GM19238 (cell line): ENCODE measurements at regions not wholly inside any gene's neighbourhood (a gene's known extent, or its start where the extent isn't known, plus 50 kb on each side); places are given as distances from the start of the nearest gene placed in this dataset.
"Not testable (repeated sequence)": the region's sequence is repeated elsewhere in the genome, so short reads cannot be mapped to it uniquely, and the experiment has no call there.

ENCODE experiments used
- DNase-seq: peaks from one replicate; pipeline ENCODE4 v3.0.0; 2011; ENCODE audit warnings: low spot score; ENCODE audit not compliant: insufficient read length

GRCh38 chr12:25615119-25615518, 62.0 kb upstream of the LMNTD1 start:
- no peak for DNase-seq

DNA sequence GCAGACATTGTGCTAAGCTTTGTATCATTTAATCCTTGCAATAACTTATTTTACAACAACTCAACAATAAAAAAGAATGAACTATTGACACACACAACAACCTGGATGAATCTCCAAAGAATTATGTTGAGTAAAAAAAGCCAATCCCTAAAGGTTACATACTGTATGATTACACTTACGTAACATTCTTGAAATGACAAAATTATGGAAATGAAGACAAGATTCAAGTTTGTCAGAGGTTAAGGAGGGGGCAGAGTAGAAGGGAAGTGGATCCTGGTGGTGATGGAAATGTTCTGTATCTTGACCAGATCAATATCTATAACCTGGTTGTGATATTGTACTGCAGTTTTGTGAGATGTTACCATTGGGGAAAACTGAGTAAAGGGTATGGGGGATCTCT, 63.2 kb upstream of the LMNTD1 start:
- DNase-seq = no peak

DNA sequence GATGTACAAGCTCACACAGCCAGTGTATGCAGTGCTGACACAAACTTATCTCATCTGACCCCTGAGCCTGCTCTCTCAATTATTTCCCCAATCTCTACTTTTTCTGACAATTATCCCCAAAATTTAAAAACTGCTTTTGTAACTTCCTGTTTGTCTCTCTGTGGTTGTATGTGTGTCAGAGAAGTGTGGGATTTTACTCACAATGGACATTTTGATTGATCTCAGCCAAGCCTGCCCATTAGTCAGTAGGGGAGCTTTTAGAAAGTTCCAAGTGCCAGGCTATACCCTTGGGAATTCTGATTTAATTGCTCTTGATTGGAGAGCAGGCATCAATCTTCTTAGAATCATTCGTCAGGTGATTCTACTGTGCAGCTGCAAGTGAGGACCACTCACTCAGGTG, 64.9 kb upstream of the LMNTD1 start:
- no peak for DNase-seq

GRCh38 chr12:25623816-25624215, 70.7 kb upstream of the LMNTD1 start:
- DNase-seq = no peak

DNA sequence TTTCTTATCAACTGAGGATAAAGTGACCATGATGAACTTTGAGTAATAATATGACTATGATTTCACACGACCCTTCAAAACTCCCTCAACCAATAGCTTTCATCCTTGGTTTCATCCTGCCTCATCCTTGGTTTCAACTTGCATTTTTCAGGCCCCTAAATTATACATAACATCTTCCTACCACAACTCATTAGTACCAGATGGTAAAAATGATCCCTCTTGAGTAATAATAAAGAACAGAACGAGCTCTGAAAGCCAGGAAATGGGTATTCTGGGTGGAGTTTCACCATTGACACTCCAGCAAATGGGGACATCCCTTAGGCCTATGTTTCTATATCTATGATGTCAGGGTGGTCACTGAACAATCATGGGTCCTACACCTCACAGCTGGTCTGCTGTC, 72.1 kb upstream of the LMNTD1 start:
- DNase-seq = no peak

GRCh38 chr12:25629341-25629740, 76.3 kb upstream of the LMNTD1 start:
- no peak for DNase-seq

DNA sequence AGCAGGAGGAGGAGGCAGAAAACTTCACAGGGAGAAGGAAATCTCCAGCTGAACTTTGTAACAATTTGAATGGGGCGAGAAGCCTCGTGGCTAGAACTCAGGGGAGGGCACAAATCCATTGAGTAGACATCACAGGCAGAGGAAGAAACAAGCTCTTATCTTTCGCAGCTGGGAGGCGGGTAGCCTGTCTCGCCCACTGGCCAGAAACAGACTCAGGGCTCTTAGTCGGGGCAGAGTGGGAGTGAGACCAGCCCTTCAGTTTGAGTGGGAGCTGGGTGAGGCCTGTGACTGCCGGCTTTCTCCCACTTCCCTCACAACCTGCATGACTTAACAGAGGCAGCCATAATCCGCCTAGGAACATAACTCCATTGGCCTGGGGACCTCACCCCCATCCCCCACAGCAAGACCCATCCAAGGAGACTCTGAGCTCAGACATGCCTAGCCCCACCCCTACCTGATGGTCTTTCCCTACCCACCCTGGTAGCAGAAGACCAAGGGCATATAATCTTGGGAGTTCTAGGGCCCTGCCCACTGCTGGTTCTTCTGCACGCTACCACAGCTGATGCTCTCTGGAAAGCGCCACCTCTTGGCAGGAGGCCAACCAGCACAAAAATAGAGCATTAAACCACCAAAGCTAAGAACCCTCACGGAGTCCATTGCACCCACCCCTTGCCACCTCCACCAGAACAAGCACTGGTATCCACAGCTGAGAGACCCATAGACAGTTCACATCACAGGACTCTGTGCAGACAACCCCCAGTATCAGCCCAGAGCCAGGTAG, 77.8 kb upstream of the LMNTD1 start:
- not testable (repeated sequence) for DNase-seq

GRCh38 chr12:25633149-25633548, 80.1 kb upstream of the LMNTD1 start:
- not testable (repeated sequence) for DNase-seq

- no peak for DNase-seq
Measured at GRCh38 chr12:25637752-25638151, 84.7 kb upstream of the LMNTD1 start.

DNA sequence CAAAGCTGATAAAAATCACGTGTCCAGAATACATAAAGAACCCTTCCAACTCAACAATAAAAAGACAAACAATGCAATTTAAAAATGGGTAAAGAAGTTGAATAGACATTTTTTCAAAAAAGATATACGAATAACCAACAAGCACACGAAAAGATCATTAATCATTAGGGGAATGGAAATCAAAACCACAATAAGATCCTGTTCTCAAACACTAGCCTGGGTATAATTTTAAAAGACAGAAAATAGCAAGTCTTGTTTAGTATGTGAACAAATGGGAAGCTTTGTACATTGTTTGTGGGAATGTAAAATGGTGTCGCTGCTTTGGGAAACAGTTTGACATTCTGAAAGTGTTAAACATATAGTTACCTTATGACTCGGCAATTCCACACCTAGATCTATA, 86.3 kb upstream of the LMNTD1 start:
- no peak for DNase-seq

DNA sequence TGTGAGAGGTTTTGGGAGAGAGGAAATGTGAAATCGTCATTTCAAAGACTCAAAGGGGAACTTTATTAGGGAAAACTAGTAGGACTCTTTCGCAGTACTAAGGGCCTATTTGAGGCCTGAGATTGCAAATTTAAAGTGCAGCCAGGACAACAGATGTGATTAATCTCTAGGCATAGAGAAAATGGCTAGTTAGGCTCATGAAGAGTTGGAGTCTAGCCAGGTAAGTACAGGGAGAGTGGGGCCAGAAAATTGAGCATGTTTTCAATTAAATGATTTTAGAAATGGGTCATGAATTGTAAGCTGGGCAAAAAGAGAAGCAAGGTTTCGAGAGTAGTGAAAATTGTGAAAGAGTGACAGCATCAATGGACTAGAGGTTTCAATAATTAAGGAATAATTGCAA, 91.9 kb upstream of the LMNTD1 start:
- DNase-seq = no peak

DNA sequence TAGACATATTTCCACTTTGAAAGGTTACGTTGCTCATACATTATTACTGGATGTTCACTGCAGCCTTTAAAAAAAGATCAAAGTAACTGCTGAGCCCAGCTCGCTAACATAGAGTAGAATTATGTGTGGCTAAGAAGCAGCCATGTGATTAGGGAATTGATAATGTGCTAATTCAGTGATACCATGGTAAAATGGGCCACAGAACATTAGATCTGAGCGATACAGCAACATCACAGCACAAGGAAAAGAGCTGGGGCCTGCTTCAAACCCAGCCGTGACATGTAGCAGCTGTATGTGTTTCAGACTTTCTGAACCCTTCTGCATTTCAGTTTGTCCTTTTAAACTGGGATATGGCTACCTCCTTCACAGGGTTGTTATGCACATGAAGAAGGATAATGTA, 92.3 kb upstream of the LMNTD1 start:
- DNase-seq = no peak

GRCh38 chr12:25651931-25652330, 98.8 kb upstream of the LMNTD1 start:
- DNase-seq = no peak

- no peak for DNase-seq
Measured at GRCh38 chr12:25652371-25652770, 99.3 kb upstream of the LMNTD1 start.

DNA sequence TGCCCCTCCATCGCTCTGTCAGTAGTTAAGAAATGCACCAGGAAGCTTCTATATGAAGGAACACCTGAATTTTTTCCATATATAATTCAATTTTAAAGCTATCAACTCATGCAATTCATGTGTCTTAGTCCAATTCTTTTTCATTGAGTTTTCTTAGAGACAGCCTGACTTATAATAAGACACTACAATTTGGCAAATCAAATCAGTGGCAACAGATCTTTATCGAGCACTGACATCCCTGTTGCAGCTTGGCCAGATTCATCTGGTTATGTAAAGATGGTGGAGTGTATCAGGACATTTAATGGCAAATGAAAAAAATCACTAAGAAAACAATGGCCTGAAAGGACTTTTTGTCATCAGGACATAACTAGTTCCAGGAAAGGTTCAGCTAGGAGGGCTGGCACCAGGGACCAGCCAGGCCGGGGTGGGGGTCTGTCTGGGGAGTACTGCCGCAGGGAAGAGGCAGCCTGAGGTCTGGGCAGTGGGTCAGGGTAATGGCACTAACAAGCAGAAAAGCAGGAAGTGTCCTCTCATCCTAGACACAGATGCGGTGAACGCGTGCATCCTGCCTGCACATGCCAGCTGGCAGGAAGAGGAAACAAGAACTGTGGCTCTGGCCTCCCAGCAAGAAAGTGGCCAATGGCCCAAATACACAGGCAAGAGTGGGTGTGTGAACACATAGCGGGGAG, 100.5 kb upstream of the LMNTD1 start:
- no peak for DNase-seq

DNA sequence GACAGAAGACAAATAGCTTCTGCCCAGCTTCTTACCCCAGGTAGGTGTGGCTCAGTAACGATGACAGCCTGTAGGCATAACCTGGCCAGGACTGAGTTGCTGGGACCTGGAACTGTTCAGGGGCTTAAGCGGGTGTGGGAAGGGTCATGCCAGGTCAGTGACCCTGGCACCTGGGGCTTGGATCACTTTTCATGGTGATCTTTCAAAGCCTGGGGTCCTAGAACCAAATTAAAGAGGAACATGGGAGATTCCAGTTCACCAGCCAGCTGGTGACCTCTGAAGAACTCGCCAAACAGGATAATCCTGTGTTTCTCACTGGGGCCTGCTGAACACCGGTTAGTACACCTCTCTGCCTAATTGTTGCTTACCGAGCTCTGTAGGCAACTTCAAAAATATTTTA, 102.6 kb upstream of the LMNTD1 start:
- DNase-seq = no peak

DNA sequence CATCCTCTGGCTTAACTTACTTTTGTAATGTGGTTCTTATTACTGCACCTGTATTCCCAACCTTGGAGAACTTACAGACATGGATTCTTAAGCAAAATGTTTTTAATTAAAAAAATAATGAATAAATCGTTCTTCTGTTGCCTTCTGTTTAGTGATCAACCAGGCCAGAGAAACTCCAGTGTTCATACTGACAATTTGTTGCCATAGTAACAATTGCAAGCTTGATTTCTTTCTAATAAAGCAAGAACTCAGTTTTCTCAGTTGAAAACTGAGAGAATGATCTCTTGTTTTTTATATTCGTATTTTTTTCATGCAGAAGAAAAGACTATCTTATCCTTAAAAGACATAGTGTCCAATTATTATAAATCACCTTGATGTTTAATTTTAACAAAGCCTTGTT, 106.5 kb upstream of the LMNTD1 start:
- no peak for DNase-seq

DNA sequence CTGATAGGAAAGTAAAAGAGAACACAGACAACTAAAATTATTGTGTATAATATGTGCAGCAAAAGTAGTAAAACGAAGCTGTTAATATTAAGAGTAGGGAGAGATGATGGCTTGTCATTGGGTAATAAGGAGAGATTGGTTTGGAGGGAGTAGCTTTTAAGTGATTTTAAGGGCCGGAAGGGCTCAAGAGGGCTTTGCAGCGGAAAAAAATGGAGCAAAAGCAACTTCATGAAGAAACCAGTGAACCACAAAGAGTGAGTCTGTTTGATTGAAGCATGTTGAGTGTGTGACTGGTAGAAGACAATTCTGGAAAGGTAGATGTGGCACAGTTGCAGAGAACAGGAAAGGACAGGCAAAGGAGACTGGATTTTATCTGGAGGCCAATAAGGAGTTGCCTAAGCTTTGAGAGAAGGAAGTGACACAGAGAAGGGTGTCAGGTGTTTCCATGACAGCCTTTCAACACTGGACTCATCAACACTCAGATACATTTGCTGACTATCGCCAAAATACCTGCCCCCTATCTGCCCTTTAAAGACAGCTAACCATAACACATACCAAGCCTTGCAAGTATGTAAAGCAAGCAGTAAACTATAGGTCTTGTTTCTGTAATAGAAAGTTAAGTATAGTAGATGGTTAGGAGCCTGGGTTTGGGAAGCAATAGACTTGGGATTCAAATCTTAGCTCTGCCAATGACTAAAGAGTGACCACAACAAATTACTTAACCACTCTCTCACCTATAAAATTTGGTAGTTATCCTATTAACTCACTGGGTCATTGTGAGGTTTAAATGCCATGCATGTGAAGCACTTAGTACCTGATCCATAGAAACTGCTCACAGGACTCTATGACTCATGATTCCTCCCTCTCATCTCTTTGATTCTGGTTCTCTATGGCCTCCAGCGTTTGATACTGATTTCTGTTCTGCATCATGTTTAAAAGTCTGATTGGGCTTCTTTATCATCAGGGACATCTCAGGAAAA, 117.3 kb upstream of the LMNTD1 start:
- DNase-seq = no peak

DNA sequence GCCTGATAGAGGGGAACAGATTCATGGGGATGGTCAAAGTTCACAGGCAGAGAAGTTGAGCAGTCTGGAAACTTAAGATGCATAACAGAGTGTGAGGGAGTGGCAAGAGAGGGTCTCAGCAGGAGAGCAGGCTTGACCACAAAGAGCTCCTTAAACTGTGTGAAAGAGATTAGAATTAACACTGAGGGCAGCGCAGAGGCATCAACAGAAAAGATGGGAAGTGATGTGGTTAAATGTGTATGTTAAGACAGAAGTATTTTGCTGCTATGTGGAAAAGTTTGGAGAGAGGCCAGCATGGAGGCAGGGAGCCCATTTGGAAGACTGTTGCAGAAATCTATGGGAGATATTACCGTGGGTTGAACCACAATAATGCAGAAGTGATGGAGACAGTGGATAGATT, 122.7 kb upstream of the LMNTD1 start:
- DNase-seq = no peak

DNA sequence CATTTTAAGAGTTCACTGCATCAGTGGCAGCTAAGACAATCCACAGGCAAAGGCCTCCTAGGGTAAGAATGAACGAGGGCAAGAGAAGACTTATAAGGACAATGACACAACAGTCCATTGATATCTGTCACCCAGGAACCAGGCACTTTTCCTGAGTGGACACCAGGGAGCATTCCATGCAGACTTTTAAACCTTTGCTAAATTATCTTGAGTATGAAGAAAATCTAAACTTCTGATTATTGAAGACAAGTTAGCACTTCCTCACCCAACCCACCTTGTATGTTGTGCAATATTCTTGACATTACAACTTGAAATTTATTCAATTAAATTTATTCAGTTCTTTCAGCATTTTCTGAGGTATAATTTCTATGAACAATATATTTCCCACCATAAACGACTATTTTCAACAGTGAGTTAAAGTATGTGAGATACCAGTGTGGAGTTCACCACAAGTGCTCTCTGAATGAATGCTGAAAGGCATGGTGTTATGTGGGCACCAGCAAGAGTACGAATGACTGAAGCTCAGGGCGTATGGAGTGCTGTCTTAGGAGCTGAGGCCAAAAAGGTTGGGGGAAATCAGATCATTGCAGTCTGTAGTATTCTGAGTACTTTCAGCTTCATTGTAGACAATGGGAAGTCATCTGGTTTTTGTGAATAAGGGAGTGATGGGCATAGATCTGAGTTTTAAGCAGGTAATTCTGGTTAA, 124.3 kb upstream of the LMNTD1 start:
- no peak for DNase-seq

GRCh38 chr12:25681580-25681979, 128.5 kb upstream of the LMNTD1 start:
- DNase-seq = no peak
